Spleen (tissue), 7 donors: ENCODE measurements at regions not wholly inside any gene's neighbourhood (a gene's known extent, or its start where the extent isn't known, plus 50 kb on each side); places are given as distances from the start of the nearest gene placed in this dataset.

Source experiments
- POLR2A ChIP-seq, 3 donors: fragments of 450-650 bp; IDR thresholded peaks; one replicate each; pipeline ENCODE4 v1.5.1; 2017; ENCODE audit warnings: antibody characterized with exemption in 3 of 3, mild to moderate bottlenecking in 1 of 3
- POLR2AphosphoS5 ChIP-seq, 3 donors: sonication (generic); formaldehyde crosslinking; IDR thresholded peaks; one replicate each; pipeline ENCODE4 v1.5.1; 2017; ENCODE audit warnings: antibody characterized with exemption in 3 of 3
- TF ChIP-seq, protein P1 (sequence below), 11 experiments: fragments of 200-600 bp in 7 of 11; fragments of 450-650 bp in 4 of 11; sonication (generic) in 4 of 11; IDR thresholded peaks in 8 of 11; conservative IDR thresholded peaks in 3 of 11; 1 replicate in 7 of 11; 2 replicates in 4 of 11; pipeline versions ENCODE4 v1.4.0 to v1.8.0; 2016 to 2021; ENCODE audit warnings: antibody characterized with exemption in 11 of 11, inconsistent platforms in 4 of 11, mild to moderate bottlenecking in 1 of 11
- donor health status: DM: no; HTN: no; CAD: no; lungs with moderate emphysema.
- donor health status: DM: no; HTN: no; CAD: no.
- donor health status: DM: no; HTN: no; CAD: no.

DNA sequence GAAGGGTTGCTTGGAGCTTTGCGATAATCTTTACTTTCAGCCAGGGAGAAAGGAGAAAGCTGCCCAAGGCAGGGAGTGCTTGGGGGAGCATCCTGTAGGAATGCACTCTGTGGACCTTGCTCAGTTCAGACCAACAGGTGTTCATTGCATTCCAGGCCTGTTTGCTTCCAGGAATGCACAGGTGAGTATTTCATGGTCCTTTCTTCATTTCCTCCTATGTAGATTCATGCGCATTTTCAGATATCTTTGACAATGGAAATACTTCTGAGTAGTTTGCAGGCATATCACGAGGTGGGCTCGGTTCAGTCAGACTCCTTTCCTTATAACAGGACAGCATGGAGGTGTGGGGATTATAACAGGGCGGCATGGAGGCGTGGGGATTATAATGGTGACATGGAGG lies 254.8 kb downstream of the FGF9 start:
- no peak for TF ChIP-seq POLR2A (IDR thresholded peaks at IDR 0.05)
- TF ChIP-seq, protein P1, sequence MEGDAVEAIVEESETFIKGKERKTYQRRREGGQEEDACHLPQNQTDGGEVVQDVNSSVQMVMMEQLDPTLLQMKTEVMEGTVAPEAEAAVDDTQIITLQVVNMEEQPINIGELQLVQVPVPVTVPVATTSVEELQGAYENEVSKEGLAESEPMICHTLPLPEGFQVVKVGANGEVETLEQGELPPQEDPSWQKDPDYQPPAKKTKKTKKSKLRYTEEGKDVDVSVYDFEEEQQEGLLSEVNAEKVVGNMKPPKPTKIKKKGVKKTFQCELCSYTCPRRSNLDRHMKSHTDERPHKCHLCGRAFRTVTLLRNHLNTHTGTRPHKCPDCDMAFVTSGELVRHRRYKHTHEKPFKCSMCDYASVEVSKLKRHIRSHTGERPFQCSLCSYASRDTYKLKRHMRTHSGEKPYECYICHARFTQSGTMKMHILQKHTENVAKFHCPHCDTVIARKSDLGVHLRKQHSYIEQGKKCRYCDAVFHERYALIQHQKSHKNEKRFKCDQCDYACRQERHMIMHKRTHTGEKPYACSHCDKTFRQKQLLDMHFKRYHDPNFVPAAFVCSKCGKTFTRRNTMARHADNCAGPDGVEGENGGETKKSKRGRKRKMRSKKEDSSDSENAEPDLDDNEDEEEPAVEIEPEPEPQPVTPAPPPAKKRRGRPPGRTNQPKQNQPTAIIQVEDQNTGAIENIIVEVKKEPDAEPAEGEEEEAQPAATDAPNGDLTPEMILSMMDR (IDR thresholded peaks at IDR 0.05 in 8 of 11, conservative IDR thresholded peaks at IDR 0.05 in 3 of 11), result no peak
- TF ChIP-seq POLR2AphosphoS5 (IDR thresholded peaks at IDR 0.05), result no peak
